ENCODE measurements at regions not wholly inside any gene's neighbourhood (a gene's known extent, or its start where the extent isn't known, plus 50 kb on each side); places are given as distances from the start of the nearest gene placed in this dataset.

GRCh38 chr16:59586331-59586730 is 852.2 kb upstream of the GOT2 start:
- Histone ChIP-seq H2AFZ (ENCODE audit: low read length) (no peak overlapping the region), H3K4me2 (ENCODE audit: insufficient read depth, low read length) (no peak overlapping the region), H3K9me3 (ENCODE audit: low read depth, low read length) (no peaks in the 10 kb centered on the region)

GRCh38 chr16:59574296-59574695 is 840.2 kb upstream of the GOT2 start:
- no peak for TF ChIP-seq CTCF (IDR thresholded peaks at IDR 0.05; ENCODE audit: extremely low read depth, low read depth, low read length)
- H3K4me2 ChIP-seq (ENCODE audit: insufficient read depth, low read length): peak overlapping the region; percentile 41
- no peak for DNase-seq (ENCODE audit: insufficient read length, low spot score, missing footprints)
- peaks cover 11% of the 10 kb centered on the region for H3K4me1 ChIP-seq (ENCODE audit: insufficient read depth, low read length)
- no peaks in the 10 kb centered on the region for H3K79me2 ChIP-seq (ENCODE audit: insufficient read depth, low read length)
- no peak overlapping the region for H2AFZ ChIP-seq (ENCODE audit: low read length)
- H3K27me3 ChIP-seq (ENCODE audit: insufficient read depth, low read length): no peaks in the 10 kb centered on the region
- H3K9me3 ChIP-seq (ENCODE audit: low read depth, low read length): no peaks in the 10 kb centered on the region
- no peak overlapping the region for H3K4me3 ChIP-seq (ENCODE audit: insufficient read depth, low read length)
- no peaks in the 10 kb centered on the region for H4K20me1 ChIP-seq (ENCODE audit: insufficient read depth, low read length)
- H3K27ac ChIP-seq (ENCODE audit: low read depth, low read length): peak overlapping the region; percentile 72
- no peaks in the 10 kb centered on the region for H3K36me3 ChIP-seq (ENCODE audit: insufficient read depth, low read length)

More at GRCh38 chr16:59586331-59586730, 852.2 kb upstream of the GOT2 start:
- Histone ChIP-seq H3K27ac (ENCODE audit: low read depth, low read length) (no peak overlapping the region), H3K4me3 (ENCODE audit: insufficient read depth, low read length) (no peak overlapping the region), H3K27me3 (ENCODE audit: insufficient read depth, low read length) (no peaks in the 10 kb centered on the region), H3K4me1 (ENCODE audit: insufficient read depth, low read length) (no peaks in the 10 kb centered on the region), H3K36me3 (ENCODE audit: insufficient read depth, low read length) (no peaks in the 10 kb centered on the region), H4K20me1 (ENCODE audit: insufficient read depth, low read length) (no peaks in the 10 kb centered on the region), H3K79me2 (ENCODE audit: insufficient read depth, low read length) (no peaks in the 10 kb centered on the region)
- DNase-seq (ENCODE audit: insufficient read length, low spot score, missing footprints): no peak
- TF ChIP-seq CTCF (IDR thresholded peaks at IDR 0.05; ENCODE audit: extremely low read depth, low read depth, low read length): no peak

- Histone ChIP-seq H3K27me3 (ENCODE audit: insufficient read depth, low read length) (no peaks in the 10 kb centered on the region), H3K79me2 (ENCODE audit: insufficient read depth, low read length) (no peaks in the 10 kb centered on the region), H3K4me3 (ENCODE audit: insufficient read depth, low read length) (no peak overlapping the region), H3K4me1 (ENCODE audit: insufficient read depth, low read length) (peaks cover 11% of the 10 kb centered on the region), H3K4me2 (ENCODE audit: insufficient read depth, low read length) (peak overlapping the region; percentile 41), H4K20me1 (ENCODE audit: insufficient read depth, low read length) (no peaks in the 10 kb centered on the region), H3K36me3 (ENCODE audit: insufficient read depth, low read length) (no peaks in the 10 kb centered on the region), H3K9me3 (ENCODE audit: low read depth, low read length) (no peaks in the 10 kb centered on the region), H2AFZ (ENCODE audit: low read length) (no peak overlapping the region), H3K27ac (ENCODE audit: low read depth, low read length) (peak overlapping the region; percentile 72)
- TF ChIP-seq CTCF (IDR thresholded peaks at IDR 0.05; ENCODE audit: extremely low read depth, low read depth, low read length): no peak
- peak; percentile 76 for DNase-seq (ENCODE audit: insufficient read length, low spot score, missing footprints)
Observed at GRCh38 chr16:59573528-59574271, 839.6 kb upstream of the GOT2 start.

- H3K4me1 ChIP-seq (ENCODE audit: insufficient read depth, low read length): no peaks in the 10 kb centered on the region
- no peak for DNase-seq (ENCODE audit: insufficient read length, low spot score, missing footprints)
- H3K4me3 ChIP-seq (ENCODE audit: insufficient read depth, low read length): no peak overlapping the region
- H3K4me2 ChIP-seq (ENCODE audit: insufficient read depth, low read length): no peak overlapping the region
- H4K20me1 ChIP-seq (ENCODE audit: insufficient read depth, low read length): no peaks in the 10 kb centered on the region
- H3K9me3 ChIP-seq (ENCODE audit: low read depth, low read length): no peaks in the 10 kb centered on the region
- H3K36me3 ChIP-seq (ENCODE audit: insufficient read depth, low read length): no peaks in the 10 kb centered on the region
- TF ChIP-seq CTCF (IDR thresholded peaks at IDR 0.05; ENCODE audit: extremely low read depth, low read depth, low read length): no peak
- H3K27ac ChIP-seq (ENCODE audit: low read depth, low read length): no peak overlapping the region
- no peak overlapping the region for H2AFZ ChIP-seq (ENCODE audit: low read length)
- no peaks in the 10 kb centered on the region for H3K79me2 ChIP-seq (ENCODE audit: insufficient read depth, low read length)
- no peaks in the 10 kb centered on the region for H3K27me3 ChIP-seq (ENCODE audit: insufficient read depth, low read length)
Observed at GRCh38 chr16:59567496-59567895, 833.4 kb upstream of the GOT2 start.
